ENCODE measurements at regions not wholly inside any gene's neighbourhood (a gene's known extent, or its start where the extent isn't known, plus 50 kb on each side); places are given as distances from the start of the nearest gene placed in this dataset.
"Not testable (repeated sequence)": the region's sequence is repeated elsewhere in the genome, so short reads cannot be mapped to it uniquely, and the experiment has no call there.

DNA sequence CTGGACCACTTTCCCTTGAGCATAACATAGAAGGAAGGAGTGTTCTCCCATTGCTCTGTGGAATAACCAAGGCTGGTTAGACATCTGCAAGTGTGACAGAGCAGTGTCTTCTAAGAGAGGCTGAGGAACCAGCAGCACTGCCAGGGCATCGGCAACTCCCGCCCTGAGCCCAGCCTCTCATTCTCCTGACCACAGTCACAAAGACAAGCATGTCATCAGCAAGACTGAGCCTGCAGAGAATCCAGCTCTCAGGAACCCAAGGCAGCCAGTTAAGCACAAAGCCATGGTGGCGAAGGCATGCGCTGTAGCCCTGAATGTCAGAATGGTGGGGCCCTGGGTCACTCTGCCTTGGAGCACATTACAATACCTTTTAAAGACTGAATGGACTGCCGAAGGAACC is 253.9 kb downstream of the AGTPBP1 start:
- Histone ChIP-seq H3K27me3 (no peaks in the 10 kb centered on the region), H3K4me1 (no peaks in the 10 kb centered on the region), H3K27ac (no peak overlapping the region), H3K36me3 (no peaks in the 10 kb centered on the region), H3K4me3 (no peak overlapping the region), H3K9me3 (no peaks in the 10 kb centered on the region)
- no peak for ATAC-seq (ENCODE audit: low FRiP score in 2 of 2)
- no peak for TF ChIP-seq EP300 (IDR thresholded peaks at IDR 0.05)
- TF ChIP-seq, protein P1, sequence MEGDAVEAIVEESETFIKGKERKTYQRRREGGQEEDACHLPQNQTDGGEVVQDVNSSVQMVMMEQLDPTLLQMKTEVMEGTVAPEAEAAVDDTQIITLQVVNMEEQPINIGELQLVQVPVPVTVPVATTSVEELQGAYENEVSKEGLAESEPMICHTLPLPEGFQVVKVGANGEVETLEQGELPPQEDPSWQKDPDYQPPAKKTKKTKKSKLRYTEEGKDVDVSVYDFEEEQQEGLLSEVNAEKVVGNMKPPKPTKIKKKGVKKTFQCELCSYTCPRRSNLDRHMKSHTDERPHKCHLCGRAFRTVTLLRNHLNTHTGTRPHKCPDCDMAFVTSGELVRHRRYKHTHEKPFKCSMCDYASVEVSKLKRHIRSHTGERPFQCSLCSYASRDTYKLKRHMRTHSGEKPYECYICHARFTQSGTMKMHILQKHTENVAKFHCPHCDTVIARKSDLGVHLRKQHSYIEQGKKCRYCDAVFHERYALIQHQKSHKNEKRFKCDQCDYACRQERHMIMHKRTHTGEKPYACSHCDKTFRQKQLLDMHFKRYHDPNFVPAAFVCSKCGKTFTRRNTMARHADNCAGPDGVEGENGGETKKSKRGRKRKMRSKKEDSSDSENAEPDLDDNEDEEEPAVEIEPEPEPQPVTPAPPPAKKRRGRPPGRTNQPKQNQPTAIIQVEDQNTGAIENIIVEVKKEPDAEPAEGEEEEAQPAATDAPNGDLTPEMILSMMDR (IDR thresholded peaks at IDR 0.05) = no peak
- no peak for TF ChIP-seq POLR2A (IDR thresholded peaks at IDR 0.05)
- no peak for TF ChIP-seq POLR2AphosphoS5 (IDR thresholded peaks at IDR 0.05)
- DNase-seq = peak in 1 of 2 donors; percentile 16
- 94 to 95% methylated on average over 5 of the region's 5 CpGs for WGBS, 2 donors

DNA sequence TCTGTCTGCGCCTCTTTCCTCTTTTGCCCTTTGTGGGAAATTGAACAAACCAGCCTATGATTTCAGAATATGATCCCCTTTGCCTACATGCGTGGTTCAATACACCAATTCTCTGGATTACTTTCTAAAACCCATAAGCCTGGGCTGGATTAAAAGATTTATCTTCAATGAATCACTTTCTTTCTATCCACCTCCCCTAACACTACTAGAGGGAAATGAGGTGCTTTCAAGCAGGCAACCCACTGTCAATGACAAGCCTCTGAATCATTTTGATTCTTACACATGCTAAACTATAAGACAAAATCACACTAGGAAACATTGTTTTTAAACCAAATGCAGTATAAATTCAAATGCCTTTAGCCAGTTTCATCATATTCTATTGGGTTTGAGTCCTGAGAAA is 257.5 kb downstream of the AGTPBP1 start:
- H3K27ac ChIP-seq = no peak overlapping the region
- H3K9me3 ChIP-seq = no peaks in the 10 kb centered on the region
- no peaks in the 10 kb centered on the region for H3K27me3 ChIP-seq
- no peaks in the 10 kb centered on the region for H3K36me3 ChIP-seq
- H3K4me1 ChIP-seq = no peaks in the 10 kb centered on the region
- WGBS, 2 donors = 88 to 97% methylated on average over 2 of the region's 2 CpGs
- DNase-seq = no peak
- no peak for ATAC-seq (ENCODE audit: low FRiP score in 2 of 2)
- no peak overlapping the region for H3K4me3 ChIP-seq
- TF ChIP-seq, protein P1 (IDR thresholded peaks at IDR 0.05) = no peak
- no peak for TF ChIP-seq POLR2AphosphoS5 (IDR thresholded peaks at IDR 0.05)
- TF ChIP-seq POLR2A (IDR thresholded peaks at IDR 0.05) = no peak
- no peak for TF ChIP-seq EP300 (IDR thresholded peaks at IDR 0.05)

DNA sequence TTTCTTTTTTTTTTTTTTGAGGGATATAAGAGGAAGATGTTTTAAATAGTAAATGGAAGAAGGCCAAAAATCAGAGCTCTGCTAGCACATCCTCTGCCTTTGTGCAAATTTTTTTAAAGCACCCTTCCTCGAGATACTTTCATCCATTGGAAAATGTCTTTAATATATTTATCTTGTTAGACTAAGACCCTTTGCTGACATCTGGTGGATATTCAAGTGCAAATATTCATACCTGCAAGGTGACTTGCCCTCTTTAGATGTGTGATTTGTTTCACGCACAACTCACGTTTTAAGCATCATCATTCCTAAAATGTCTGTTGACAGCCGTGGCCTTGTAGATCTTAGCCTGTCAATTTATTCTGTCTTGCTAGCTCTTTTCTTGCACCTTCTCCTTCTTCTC is 258.5 kb downstream of the AGTPBP1 start:
- DNase-seq (no peak), ATAC-seq (ENCODE audit: low FRiP score in 2 of 2) (no peak)
- no peaks in the 10 kb centered on the region for H3K36me3 ChIP-seq
- TF ChIP-seq EP300 (IDR thresholded peaks at IDR 0.05) (no peak), POLR2A (IDR thresholded peaks at IDR 0.05) (no peak), POLR2AphosphoS5 (IDR thresholded peaks at IDR 0.05) (no peak)
- TF ChIP-seq, protein P1 (IDR thresholded peaks at IDR 0.05) = no peak
- no peaks in the 10 kb centered on the region for H3K4me1 ChIP-seq
- no peaks in the 10 kb centered on the region for H3K27me3 ChIP-seq
- no peak overlapping the region for H3K27ac ChIP-seq
- H3K9me3 ChIP-seq = no peaks in the 10 kb centered on the region
- 69 to 76% methylated on average over 4 of the region's 4 CpGs for WGBS, 2 donors
- no peak overlapping the region for H3K4me3 ChIP-seq

DNA sequence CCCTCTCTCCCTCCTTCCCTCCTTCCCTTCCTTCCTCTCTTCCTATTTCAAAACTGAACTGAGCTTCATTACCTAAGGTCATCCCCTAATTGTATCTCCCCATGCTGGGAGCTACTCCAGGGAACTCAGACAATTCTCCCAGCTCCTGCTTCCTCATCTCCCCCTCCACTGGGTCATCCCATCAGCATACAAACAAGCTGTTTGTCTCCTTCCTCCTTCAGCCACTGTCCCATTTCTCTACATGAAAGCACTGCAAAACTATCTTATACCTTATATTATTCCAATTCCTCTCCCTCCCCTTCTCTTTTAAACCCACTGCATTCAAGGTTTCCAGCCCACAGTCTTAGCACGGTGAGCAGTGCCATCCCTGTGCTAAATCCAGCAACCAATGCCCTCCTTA is 262.4 kb downstream of the AGTPBP1 start:
- no peak overlapping the region for H3K27ac ChIP-seq
- peaks cover 0 to 12% (median 5%) of the 10 kb centered on the region in 4 donors for H3K9me3 ChIP-seq
- ATAC-seq (ENCODE audit: low FRiP score in 2 of 2) (peak in 1 of 2 donors; percentile 17), DNase-seq (no peak)
- 90 to 100% methylated on average over 1 of the region's 1 CpG for WGBS, 2 donors
- H3K36me3 ChIP-seq = no peaks in the 10 kb centered on the region
- TF ChIP-seq POLR2AphosphoS5 (IDR thresholded peaks at IDR 0.05) (no peak), EP300 (IDR thresholded peaks at IDR 0.05) (no peak), POLR2A (IDR thresholded peaks at IDR 0.05) (no peak)
- TF ChIP-seq, protein P1 (IDR thresholded peaks at IDR 0.05) = no peak
- H3K4me1 ChIP-seq = no peaks in the 10 kb centered on the region
- no peak overlapping the region for H3K4me3 ChIP-seq
- no peaks in the 10 kb centered on the region for H3K27me3 ChIP-seq

DNA sequence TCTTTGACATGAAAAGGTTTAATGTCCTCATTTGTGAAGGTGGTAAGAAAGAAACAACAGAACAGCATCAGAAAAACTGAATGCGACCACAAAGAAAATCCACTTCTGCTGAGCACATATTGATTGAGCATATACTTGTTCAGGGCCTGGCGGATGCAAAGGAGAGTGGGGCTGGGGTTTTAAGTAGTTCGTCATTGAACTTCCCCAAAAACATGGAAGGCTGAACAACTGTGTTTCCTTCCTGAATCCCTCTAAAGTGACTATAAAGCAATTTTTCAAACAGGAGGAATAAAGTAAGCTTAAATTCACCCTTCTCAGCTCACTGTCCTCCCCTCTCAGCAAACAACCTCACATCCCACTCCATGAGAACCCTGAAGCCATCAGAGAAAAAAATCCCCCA is 262.9 kb downstream of the AGTPBP1 start:
- ATAC-seq (ENCODE audit: low FRiP score in 2 of 2) = peak in 1 of 2 donors; percentile 49
- WGBS, 2 donors = 81 to 82% methylated on average over 3 of the region's 3 CpGs
- H3K4me3 ChIP-seq = no peak overlapping the region

DNA sequence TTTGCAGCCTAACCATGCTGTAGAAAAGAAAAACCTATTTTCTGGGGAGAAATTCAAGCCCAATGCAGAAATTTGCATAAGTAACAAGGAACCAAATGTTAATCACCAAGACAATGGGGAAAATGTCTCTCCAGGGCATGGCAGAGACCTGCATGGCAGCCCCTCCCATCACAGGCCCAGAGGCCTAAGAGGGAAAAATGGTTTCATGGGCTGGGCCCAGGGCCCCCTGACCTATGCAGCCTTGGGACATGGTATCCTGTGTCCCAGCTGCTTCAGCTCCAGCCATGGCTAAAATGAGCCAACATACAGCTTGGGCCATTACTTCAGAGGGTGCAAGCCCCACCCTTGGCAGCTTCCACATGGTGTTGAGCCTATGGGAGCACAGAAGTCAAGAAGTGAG is 266.9 kb downstream of the AGTPBP1 start:
- H3K27ac ChIP-seq; DNase-seq; H3K4me3 ChIP-seq; H3K36me3 ChIP-seq; H3K27me3 ChIP-seq; H3K4me1 ChIP-seq; ATAC-seq (ENCODE audit: low FRiP score in 2 of 2): not testable (repeated sequence)
- peaks cover 0 to 12% (median 5%) of the 10 kb centered on the region in 4 donors for H3K9me3 ChIP-seq

More for the DNA sequence above, 262.9 kb downstream of the AGTPBP1 start:
- no peaks in the 10 kb centered on the region for H3K27me3 ChIP-seq
- peaks cover 0 to 12% (median 5%) of the 10 kb centered on the region in 4 donors for H3K9me3 ChIP-seq
- H3K36me3 ChIP-seq = no peaks in the 10 kb centered on the region
- H3K27ac ChIP-seq = no peak overlapping the region
- no peak for DNase-seq
- TF ChIP-seq, protein P1 (IDR thresholded peaks at IDR 0.05) = no peak
- TF ChIP-seq EP300 (IDR thresholded peaks at IDR 0.05) (no peak), POLR2AphosphoS5 (IDR thresholded peaks at IDR 0.05) (no peak), POLR2A (IDR thresholded peaks at IDR 0.05) (no peak)
- H3K4me1 ChIP-seq = no peaks in the 10 kb centered on the region
